ENCODE measurements at regions not wholly inside any gene's neighbourhood (a gene's known extent, or its start where the extent isn't known, plus 50 kb on each side); places are given as distances from the start of the nearest gene placed in this dataset.
"Not testable (repeated sequence)": the region's sequence is repeated elsewhere in the genome, so short reads cannot be mapped to it uniquely, and the experiment has no call there.

- DNase-seq = not testable (repeated sequence)
Observed at GRCh38 chr13:21920802-21921201, 249.9 kb downstream of the FGF9 start.

DNA sequence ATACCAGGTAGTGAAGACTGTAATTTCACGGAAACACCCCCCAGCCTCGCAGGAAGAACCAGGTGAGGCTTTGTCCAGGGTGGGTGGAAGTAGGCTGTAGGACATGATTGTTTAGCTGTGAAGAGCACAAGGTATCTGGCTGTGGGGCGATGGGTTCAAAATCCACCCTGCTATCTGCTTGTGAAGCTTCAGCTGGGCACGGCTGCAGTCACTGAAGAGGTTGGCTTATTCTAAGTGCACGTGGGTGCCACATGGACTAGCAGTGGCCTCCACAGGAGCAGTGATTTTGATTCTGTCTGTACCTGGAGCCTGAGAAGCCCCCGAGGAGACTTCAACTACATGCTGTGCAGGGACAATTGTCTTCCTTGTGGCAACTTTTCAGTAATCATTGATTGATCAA is 254.1 kb downstream of the FGF9 start:
- DNase-seq = no peak

- DNase-seq = no peak
Observed at GRCh38 chr13:21925720-21926119, 254.8 kb downstream of the FGF9 start.

- no peak for DNase-seq
Observed at GRCh38 chr13:21929400-21929799, 258.5 kb downstream of the FGF9 start.

GRCh38 chr13:21930536-21930935 is 259.7 kb downstream of the FGF9 start:
- DNase-seq = no peak

DNA sequence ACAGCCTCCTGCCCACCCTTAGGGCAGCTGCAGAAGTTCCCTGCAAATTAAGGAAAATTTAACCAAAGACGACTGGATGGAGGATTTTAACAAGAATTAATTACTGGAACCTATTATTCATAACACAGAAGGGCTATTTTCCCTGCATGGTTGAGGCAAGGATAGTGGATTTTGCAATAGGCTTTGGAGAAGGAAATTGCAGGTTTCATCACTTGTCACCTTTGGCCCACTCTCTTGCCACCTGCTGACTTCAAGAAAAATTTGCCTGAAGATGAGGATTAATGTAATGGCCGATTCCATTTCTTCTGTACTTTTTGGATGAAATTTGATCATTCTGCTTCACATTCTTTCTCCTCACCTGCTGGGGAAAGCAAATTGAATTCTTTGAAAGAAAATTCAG is 261.7 kb downstream of the FGF9 start:
- no peak for DNase-seq

DNA sequence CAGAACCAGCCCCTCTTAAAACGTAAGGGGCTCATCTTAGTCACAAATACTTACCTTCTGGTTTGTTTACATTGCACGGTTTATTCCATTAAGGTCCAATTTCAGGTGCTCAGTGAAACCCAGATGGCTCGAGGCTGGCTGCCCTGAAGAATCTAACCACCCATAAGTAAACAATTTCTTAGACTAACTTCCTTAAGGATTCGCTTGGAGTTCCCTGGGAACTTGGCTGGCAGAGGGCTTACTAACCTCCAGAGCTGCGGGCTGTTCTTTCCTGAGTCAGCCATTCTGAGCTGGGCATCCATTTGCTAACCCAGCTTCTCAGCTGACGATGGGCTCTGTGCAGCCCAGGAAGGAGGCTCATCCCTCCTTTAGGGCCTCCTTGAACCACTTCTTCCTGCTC is 262.1 kb downstream of the FGF9 start:
- no peak for DNase-seq

- no peak for DNase-seq
Observed at GRCh38 chr13:21934284-21934683, 263.4 kb downstream of the FGF9 start.

- no peak for DNase-seq
Observed at GRCh38 chr13:21936674-21937073, 265.8 kb downstream of the FGF9 start.

DNA sequence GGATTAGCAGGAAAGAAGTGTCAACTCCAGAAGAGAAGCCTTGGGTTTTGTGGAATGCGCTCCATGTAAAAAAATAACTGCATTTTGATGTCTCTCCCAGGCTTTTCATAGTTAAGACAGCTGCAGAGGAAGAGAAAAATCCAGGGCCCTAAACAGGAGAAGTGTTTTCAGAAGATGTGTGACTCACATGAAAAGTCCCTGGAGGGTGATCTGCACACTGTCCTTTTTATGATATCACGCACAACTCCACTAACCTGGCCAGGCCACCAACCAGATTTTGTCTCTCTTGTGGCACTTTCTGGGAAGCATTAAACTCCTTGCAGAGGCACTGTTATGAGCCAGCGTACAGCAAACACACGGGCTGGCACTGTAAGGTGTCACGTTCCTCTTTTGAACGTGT is 267.3 kb downstream of the FGF9 start:
- DNase-seq = no peak

DNA sequence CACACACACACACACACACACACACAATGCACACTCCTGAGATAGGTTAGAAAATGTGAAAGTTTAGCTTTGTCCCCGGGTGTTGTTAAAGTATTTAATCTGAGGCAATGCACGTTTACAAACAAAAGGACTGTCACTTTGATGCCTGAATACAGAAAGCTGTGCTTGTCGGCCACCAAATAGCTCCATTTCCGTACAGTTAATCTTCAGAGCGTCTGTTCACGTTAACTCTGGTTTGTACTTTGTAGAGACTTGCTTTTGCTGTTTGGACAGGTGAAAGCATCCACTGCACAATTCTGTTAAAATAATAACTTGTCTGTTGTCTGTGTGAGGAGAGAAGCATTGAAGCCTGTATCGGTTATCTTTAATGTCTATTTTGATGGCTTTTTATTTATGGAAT is 267.8 kb downstream of the FGF9 start:
- DNase-seq = no peak

DNA sequence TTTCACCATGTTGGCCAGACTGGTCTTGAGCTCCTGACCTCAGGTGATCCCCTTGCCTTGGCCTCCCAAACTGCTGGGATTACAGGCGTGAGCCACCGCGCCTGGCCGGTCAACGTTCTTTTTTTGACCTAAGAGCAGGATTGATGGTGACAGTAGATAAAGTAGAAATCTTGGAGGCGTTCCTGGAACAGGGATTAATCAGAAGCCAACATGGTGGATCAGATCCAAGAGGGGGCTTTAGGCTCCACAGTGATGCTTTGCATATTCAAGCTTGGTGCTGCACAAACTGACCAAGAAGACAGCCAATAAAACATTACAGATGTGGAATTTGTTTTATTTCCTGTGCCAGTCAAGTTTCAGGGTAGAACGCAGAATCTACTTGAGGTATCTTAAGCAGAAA is 271.2 kb downstream of the FGF9 start:
- DNase-seq = no peak

- DNase-seq = no peak
Observed at GRCh38 chr13:21944610-21945009, 273.7 kb downstream of the FGF9 start.

GRCh38 chr13:21945195-21945594 is 274.3 kb downstream of the FGF9 start:
- no peak for DNase-seq

DNA sequence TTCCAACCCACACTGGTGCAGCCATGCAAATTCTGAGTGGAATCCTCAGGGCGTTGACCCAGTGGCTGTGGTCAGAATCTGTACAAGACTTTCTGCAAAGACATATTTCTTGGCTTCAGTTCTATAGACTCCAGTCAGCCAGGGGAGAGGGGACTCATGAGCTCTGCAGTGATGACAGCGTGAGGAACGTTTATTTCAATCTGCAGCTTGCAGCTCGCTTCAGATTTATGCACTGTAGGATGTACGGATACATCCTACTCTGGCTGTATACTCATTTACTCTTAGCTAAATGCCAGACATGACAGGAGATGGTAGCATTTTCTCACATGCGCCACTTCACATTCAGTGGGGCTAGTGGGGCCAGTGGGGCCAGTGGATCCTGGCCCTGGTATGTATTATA is 276.1 kb downstream of the FGF9 start:
- DNase-seq = no peak

DNA sequence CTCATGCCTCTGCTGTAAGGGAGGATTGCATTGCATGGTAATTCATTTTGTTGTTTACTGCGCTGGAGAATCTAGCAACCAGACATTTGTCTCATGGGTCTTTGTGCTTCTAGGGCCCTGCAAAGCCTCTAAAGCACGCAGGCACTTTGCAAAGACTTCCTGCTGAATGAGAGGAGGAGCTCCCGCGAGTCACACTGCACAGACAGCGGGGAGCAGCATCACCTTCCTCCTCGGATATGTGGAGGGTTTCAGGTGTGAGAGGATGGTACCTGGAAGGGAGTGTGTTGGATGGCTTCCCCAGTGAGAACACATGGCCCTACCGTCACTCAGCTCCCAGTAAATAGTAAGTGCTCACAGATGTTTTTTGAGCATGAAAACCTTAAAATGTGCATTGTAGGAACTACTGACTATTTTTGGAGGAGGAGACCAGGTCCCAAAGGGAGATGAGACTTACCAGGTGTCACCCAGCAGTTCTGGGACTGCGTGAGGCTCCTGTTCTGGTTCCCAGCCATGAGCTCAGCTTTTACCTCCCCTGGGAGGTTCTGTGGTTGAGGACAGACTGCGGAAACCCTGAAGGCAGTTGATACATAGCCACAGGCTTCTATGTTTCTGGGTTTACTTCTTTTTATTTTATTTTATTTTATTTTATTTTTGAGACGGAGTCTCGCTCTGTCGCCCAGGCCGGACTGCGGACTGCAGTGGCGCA is 278.0 kb downstream of the FGF9 start:
- DNase-seq = no peak

GRCh38 chr13:21949818-21950429 is 279.1 kb downstream of the FGF9 start:
- no peak for DNase-seq

GRCh38 chr13:21956666-21957065 is 285.8 kb downstream of the FGF9 start:
- no peak for DNase-seq

- DNase-seq = no peak
Observed at GRCh38 chr13:21957833-21958232, 287.0 kb downstream of the FGF9 start.

DNA sequence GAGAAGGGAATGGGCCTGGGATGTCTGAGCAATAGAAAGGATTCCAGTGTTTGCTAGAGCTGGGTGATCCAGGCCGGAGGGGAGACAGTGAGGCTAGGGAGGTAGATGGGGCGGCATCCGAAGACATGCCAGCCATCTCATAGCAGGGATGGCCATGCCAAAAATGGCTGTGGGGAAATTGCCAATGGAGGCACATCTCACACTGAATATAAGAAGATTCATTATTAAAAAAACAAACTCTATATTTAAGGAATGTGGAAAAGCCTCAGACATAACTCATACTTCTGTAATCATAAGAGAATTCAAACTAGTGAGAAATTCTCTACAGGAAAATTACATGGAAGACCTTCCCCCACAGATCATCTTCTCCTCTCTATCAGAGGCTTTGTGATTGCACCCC is 289.2 kb downstream of the FGF9 start:
- no peak for DNase-seq

DNA sequence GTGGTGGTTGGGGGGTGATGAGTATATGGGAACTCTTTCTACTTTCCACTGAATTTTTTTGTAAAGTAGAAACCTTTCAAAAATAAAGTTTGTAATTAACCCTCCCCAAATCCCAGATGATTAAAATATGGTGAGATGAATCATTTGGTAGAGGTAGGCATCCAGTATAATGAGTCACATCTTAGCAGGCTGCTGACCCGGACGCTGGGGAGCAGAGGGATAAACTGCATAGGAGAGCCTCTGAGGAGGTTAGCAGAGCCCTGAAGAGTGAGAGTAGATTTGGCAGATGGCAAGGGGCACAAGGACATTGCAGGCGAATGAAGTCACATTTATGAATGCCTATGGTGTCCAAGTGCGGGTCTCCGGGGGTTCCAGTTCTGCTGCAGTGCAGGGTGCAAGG is 293.8 kb downstream of the FGF9 start:
- DNase-seq = no peak

DNA sequence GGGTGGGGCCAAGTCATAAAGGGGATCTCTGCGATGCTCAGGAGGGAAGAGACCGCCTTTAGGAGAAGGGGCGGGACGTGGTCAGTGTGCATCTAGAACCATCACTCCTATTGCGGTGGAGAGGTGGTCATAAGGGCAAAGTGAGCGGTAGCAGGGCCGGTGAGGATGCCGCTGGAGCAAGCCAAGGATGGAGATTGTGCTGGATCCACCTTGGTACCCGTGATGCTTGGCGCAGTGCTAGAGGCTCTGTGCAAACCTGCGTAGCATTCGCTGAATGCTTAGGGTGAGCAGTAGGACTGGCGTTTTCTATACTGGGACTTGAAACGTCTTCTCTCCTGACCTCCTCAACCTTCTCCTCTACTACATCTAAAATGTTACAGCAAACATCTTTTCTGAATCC is 294.2 kb downstream of the FGF9 start:
- DNase-seq = no peak

DNA sequence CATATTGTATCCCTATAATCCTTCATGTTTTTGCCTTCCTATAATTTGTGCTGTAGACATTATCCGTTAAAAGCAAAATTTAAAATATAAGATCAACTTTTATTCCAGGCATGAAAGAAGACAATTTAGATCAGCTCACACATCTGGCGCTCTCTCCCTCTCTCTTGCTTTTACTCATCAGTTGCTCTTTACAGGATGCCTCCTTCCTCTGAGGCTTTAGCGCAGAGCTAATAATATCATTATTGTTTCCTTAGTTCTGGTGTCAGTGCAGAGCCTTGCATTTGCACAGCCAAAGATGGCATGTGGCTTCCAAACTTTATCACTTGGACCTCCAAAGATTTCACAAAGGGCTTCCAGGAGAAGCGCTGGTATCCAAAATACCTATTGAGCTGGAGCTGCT is 295.1 kb downstream of the FGF9 start:
- no peak for DNase-seq

GRCh38 chr13:21967871-21968270 is 297.0 kb downstream of the FGF9 start:
- DNase-seq = no peak

GRCh38 chr13:21970172-21970571 is 299.3 kb downstream of the FGF9 start:
- no peak for DNase-seq
